ENCODE measurements at regions not wholly inside any gene's neighbourhood (a gene's known extent, or its start where the extent isn't known, plus 50 kb on each side); places are given as distances from the start of the nearest gene placed in this dataset.

GRCh38 chr2:204012072-204012653, 75.6 kb downstream of the ICOS start:
- no peak for DNase-seq (ENCODE audit: low read depth, low spot score)

DNA sequence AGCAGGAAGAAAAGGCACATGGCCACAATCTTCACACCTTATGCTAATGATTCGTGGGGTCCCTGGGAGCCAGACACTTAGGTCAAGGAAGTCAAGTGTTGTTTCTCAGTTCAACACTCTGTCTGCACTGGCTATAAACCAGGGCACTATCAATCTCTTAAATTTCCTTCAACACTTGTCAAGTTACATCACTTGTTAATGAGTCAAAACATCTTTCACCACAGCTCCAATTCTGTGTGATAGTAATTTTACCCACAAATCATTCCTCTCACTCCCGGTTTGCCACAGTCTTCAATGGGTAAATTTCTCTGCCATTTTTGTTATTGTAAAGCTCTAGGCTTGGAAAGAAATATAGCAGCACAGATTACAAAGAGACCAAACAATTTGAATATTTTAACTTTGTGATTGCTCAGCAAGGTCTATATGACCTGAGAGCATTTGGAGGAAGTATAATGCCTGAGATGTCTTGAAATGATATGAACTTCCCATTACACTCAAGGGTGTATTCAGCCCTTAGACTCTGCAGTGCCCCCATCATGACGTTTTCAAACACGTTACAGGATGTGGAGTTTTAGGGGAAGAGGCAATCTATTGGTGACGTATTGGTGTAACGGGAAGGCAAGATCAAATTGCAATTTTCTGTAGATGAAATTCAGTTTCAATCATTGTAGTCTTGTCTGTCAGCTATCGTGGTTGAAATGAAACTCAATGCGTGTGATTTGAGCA, 78.7 kb downstream of the ICOS start:
- no peak for DNase-seq (ENCODE audit: low read depth, low spot score)

DNA sequence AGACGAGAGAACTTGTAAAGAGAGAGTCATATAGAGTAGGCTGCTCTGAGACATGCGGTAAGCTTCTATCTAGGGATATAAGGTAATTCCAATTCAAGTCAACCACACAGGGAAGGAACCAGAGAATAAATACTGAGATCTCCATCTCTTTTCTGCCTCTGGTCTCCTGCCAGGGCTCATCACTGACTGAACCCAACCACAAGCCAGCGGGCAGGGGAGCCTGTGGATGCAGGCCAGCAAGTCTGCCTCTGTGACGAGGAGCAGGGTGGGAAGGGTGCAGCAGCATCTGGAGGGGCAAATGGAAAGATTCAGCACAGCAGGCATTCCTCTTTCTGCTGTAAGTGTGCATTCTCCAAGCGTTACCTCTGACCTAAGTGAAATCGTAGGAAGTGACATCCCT, 82.2 kb downstream of the ICOS start:
- no peak for DNase-seq (ENCODE audit: low read depth, low spot score)

DNA sequence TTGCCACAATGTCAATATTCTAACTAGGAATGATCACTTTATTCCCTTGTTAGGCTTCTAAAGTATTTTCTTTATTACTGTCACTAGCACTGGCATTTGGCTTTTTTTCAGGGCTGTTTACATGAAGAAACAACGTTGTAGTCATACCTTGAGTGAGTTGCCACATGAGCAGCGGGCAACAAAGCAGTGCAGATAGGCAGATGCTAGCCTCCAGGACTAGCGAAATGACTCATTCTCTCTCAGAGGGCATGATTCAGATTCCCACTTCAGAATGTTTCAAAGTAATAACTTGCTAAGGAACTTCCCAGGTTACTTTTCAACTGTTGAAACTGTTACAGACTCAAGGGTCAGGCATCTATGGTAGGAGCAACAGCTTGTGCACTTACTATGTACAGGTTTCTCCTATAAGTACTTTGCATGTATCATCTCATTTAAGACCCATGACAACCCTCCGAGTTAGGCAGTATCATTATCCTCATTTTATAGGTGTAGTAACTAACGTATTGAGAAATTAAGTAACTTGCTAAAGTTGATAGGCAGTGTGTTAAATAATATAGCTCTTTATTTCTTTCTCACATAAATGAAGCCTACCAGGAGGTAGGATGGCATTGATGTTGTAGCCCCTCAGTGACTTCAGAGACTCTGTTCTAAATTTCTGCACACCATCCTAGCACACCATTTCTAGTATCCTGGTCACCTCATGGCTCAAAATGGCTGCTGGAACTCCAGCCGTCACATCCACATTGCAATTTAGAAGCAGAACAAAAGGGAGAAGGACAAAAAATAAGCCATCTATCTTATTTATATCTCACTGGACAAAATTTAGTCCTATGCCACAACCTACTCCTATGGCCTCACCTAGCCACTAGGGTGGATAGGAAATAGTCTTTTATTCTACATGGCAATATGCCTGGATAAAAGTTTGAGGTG, 83.3 kb downstream of the ICOS start:
- peak; percentile 1 for DNase-seq (ENCODE audit: low read depth, low spot score)

DNA sequence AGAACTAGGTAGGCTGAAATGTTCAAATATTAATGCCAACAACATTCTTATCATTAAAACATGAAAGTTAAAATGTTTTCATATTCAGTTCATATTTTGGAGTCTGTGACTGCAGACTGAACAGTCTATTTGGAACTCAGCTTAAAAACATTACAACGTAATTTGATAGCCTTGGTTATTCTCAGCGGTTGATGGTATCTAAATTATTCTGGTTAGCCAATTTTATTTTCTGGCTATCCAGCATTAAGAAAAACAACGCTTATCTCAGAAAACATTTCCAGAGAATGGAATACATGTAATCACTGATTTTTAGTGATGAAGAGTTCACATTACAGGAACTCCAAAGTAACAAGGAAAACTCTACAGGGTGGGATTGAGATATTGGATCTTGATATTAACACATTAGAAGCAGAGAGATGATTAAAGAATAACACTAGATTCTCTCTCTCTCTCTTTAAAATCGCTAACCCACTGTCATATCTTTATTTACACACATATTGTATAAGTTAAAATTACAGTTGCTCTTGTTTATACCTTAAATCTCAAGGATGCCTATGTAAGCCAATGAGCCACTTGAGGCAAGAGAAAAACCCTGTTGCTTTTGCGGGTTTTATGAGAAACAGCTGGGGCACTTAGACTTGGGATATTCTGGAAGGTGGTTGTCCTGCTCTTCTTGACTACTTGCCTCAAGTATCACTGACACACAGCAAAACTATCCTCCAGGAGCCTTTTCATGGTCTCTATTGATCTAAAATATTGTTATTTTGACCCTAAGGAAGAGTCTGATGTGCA, 84.9 kb downstream of the ICOS start:
- no peak for DNase-seq (ENCODE audit: low read depth, low spot score)

DNA sequence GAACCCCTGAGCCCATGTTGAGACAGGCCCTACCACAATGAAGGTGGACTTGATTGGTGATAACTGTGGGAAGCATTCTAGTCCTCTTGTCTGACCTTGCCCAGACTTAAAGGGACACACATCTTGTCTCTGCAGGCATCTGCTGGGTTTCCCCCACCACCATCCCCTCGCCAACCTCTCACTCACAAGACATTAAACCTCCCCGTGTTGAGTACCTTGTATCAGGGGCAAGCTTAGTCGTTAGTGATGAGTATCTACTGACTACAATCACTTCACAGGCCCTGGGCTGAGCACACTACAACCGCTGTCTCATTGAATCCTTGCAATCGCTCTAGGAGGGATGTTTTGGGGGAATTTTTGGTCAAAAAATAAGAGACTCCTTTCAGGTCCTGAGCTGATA, 86.0 kb downstream of the ICOS start:
- no peak for DNase-seq (ENCODE audit: low read depth, low spot score)

GRCh38 chr2:204023088-204023487, 86.5 kb downstream of the ICOS start:
- DNase-seq (ENCODE audit: low read depth, low spot score) = no peak

GRCh38 chr2:204024503-204024902, 87.9 kb downstream of the ICOS start:
- DNase-seq (ENCODE audit: low read depth, low spot score) = no peak

DNA sequence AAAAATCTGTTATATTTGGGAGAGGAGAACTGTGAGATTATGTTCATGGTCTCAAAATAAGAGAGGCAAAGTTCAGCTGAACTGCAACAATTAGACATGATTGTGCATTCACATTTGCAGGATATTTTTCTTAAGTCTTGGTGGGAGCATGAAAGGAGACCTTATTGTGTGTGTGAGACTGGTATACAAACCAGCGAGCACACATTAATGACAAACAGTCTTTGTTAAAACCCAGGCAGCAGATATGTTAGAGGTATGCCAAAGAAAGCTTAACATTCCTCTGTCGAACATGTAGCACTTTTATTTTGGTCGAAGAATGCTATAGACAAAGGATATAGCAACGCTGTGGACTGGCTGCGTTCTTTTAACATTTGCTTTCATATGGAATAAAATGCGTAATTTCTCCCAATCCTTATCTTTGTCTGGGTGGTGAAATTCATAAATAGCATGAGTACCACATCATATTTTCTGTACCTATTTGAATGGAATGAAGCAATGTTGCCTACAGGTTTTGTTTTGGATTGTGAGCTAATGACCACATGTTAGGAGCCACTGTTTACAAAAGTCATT, 88.4 kb downstream of the ICOS start:
- DNase-seq (ENCODE audit: low read depth, low spot score) = no peak

GRCh38 chr2:204026294-204026693, 89.7 kb downstream of the ICOS start:
- DNase-seq (ENCODE audit: low read depth, low spot score) = no peak

DNA sequence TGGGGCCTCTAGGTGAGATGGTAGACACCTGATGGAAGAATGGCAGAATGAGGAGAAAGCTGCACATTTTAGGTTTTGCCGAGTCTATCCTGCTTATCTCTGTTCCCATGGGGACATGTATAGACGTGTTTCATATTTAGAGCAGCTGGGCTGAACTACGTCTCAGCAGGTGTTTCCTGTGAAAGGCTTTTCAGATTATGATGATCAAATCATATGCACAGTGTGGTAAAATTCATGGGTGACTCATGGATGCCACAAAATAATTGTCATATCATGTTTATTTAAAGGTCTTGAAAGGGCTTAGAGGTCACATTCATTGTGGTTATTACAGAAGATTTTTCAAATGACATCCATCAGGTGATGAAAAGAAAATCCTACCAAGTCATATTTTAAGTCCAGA, 90.5 kb downstream of the ICOS start:
- no peak for DNase-seq (ENCODE audit: low read depth, low spot score)

DNA sequence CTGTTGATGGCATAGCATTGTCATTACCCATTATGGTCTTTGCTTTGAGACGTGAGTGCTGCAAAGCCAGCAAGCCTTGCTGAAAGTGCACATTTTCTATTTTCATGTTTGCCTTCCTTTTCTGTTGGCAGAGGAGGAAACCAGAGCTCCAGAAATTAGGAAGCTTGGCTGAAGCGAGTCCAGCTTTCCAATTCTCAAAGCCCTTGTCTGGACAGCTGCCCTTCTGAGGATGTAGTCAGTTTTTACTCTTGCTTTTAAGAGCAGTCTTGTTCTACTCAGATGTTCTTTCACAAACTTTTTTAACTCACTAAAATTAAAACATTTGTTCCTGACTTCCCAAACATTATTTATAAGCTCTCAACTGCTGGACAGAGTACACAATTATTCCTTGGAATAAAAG, 93.8 kb downstream of the ICOS start:
- no peak for DNase-seq (ENCODE audit: low read depth, low spot score)

DNA sequence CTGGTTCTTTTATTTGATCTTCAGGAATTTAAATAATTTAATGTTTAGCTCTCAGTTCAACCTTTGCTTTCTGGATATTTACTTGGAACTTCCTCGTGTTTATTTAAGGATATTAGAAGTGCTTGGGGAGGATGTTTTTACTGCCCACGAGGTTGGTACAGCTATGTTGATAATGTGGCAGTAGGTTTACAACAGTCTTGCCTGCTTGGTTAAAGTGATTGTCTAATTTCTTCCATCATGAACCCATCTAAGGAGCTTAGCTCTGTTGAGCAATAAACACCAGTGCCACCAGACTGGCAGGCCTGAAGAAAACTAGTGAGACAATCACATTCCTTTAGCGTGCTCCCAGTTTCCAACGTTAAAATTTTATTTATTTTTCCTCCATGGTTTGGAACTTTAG, 94.5 kb downstream of the ICOS start:
- DNase-seq (ENCODE audit: low read depth, low spot score) = no peak

DNA sequence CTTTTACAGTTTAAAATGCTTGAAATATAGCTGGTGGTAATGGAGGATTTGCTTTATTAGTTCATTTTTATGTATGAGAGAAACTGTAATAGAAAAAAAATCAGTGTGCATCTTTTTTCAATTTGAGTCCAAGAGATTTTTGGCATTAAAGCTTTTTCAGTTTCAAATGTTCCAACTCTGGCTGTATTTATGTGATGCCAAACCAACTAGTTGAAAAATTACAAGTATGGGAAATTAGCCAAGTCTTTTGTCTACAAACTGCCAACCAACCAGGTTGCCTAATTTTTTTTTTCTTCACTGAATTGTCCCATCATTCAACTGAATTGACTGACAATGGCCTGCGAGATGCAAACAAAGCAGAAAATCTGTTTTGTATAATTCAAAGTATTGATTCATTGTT, 95.7 kb downstream of the ICOS start:
- no peak for DNase-seq (ENCODE audit: low read depth, low spot score)

GRCh38 chr2:204033611-204034495, 97.3 kb downstream of the ICOS start:
- DNase-seq (ENCODE audit: low read depth, low spot score) = no peak

DNA sequence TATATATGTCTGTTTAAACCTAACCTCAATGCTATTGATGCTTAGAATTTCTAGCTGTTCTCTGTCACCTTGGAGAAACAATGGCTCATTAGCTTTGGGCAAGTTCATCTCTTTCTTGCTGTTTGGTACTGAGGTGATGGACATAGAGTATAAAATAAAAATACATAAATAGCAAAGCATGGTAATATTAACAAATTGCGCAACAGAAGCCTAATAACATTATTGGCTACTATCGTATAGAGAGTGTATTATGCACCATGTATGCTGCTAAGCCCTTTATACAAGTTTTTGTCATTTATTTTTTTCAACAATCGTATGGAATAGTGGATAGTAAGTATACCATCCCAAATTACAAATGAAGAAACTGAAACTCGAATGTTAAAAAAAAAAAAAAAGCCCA, 100.1 kb downstream of the ICOS start:
- no peak for DNase-seq (ENCODE audit: low read depth, low spot score)

GRCh38 chr2:204037286-204037685, 100.7 kb downstream of the ICOS start:
- DNase-seq (ENCODE audit: low read depth, low spot score) = no peak

GRCh38 chr2:204039298-204039838, 102.8 kb downstream of the ICOS start:
- no peak for DNase-seq (ENCODE audit: low read depth, low spot score)

GRCh38 chr2:204040016-204040415, 103.5 kb downstream of the ICOS start:
- DNase-seq (ENCODE audit: low read depth, low spot score) = no peak

GRCh38 chr2:204042401-204042800, 105.8 kb downstream of the ICOS start:
- DNase-seq (ENCODE audit: low read depth, low spot score) = no peak

Data from activated naive CD8-positive, alpha-beta T cell treated with anti-CD3 and anti-CD28 coated beads, Interleukin-2, amount 50 U/mL, for 16 hours (primary cell).